GM23338 (cell line): ENCODE measurements at regions not wholly inside any gene's neighbourhood (a gene's known extent, or its start where the extent isn't known, plus 50 kb on each side); places are given as distances from the start of the nearest gene placed in this dataset.

Source experiments
- ATAC-seq: fragments of 200-7000 bp; cut with Tn5 transposase; 3 replicates; pipeline ENCODE4 v1.9.1; 2020
- DNase-seq: peaks from one replicate; pipeline ENCODE4 v3.0.0-alpha.2; 2015; ENCODE audit warnings: low spot score
- H2AFZ ChIP-seq: fragments of 200-600 bp; sonication (generic); 2 replicates; pipeline ENCODE4 v1.8.0; 2016; ENCODE audit warnings: antibody characterized with exemption, mild to moderate bottlenecking, moderate library complexity
- H3F3A ChIP-seq: fragments of 200-600 bp; sonication (generic); replicated peaks from 2 replicates; pipeline ENCODE4 v1.8.0; 2017; ENCODE audit warnings: antibody characterized with exemption, mixed run types, low read depth
- H3K27ac ChIP-seq: fragments of 200-600 bp; sonication (generic); 2 replicates; pipeline ENCODE4 v1.6.1; 2016; ENCODE audit warnings: low read depth
- H3K27me3 ChIP-seq: fragments of 200-600 bp; sonication (generic); 2 replicates; pipeline ENCODE4 v1.8.0; 2016; ENCODE audit warnings: mild to moderate bottlenecking, mixed run types, moderate library complexity; ENCODE audit not compliant: insufficient read depth
- H3K36me3 ChIP-seq: fragments of 200-600 bp; sonication (generic); 2 replicates; pipeline ENCODE4 v1.8.0; 2016; ENCODE audit warnings: mild to moderate bottlenecking; ENCODE audit not compliant: insufficient read depth
- H3K4me1 ChIP-seq: fragments of 200-600 bp; sonication (generic); 2 replicates; pipeline ENCODE4 v1.8.0; 2016; ENCODE audit warnings: mild to moderate bottlenecking, moderate library complexity; ENCODE audit not compliant: insufficient read depth
- H3K4me2 ChIP-seq: fragments of 200-600 bp; sonication (generic); 2 replicates; pipeline ENCODE4 v1.7.1; 2017; ENCODE audit warnings: mixed run types
- H3K4me3 ChIP-seq: fragments of 200-600 bp; sonication (generic); 2 replicates; pipeline ENCODE4 v1.6.1; 2016; ENCODE audit warnings: mixed run types
- H3K79me2 ChIP-seq: fragments of 200-600 bp; sonication (generic); replicated peaks from 2 replicates; pipeline ENCODE4 v1.8.0; 2017; ENCODE audit warnings: mild to moderate bottlenecking; ENCODE audit not compliant: insufficient read depth
- H3K9me2 ChIP-seq: fragments of 200-600 bp; sonication (generic); 2 replicates; pipeline ENCODE4 v1.8.0; 2017; ENCODE audit not compliant: insufficient read depth
- H4K20me1 ChIP-seq: fragments of 200-600 bp; sonication (generic); replicated peaks from 2 replicates; pipeline ENCODE4 v1.8.0; 2017; ENCODE audit warnings: mild to moderate bottlenecking; ENCODE audit not compliant: insufficient read depth
- H3K27ac Mint-ChIP-seq: 2 replicates; pipeline ENCODE4 v1.8.0; 2020; ENCODE audit warnings: inconsistent platforms, mild to moderate bottlenecking, moderate library complexity, mixed read lengths
- H3K27me3 Mint-ChIP-seq: 3 replicates; pipeline ENCODE4 v1.8.0; 2022; ENCODE audit warnings: low read depth, mild to moderate bottlenecking, moderate library complexity, mixed read lengths, inconsistent platforms; ENCODE audit not compliant: insufficient read depth, poor library complexity
- H3K36me3 Mint-ChIP-seq: 3 replicates; pipeline ENCODE4 v1.8.0; 2021; ENCODE audit warnings: low read depth, mild to moderate bottlenecking, inconsistent platforms, moderate library complexity, mixed read lengths
- H3K4me1 Mint-ChIP-seq: 3 replicates; pipeline ENCODE4 v1.8.0; 2020; ENCODE audit warnings: mild to moderate bottlenecking, inconsistent platforms, mixed read lengths
- H3K4me3 Mint-ChIP-seq: 3 replicates; pipeline ENCODE4 v1.8.0; 2021; ENCODE audit warnings: moderate library complexity, mild to moderate bottlenecking, inconsistent platforms, mixed read lengths
- H3K9me3 Mint-ChIP-seq: 3 replicates; pipeline ENCODE4 v1.8.0; 2020; ENCODE audit warnings: moderate library complexity, mild to moderate bottlenecking, inconsistent platforms, mixed read lengths
- CREB1 ChIP-seq: fragments of 250-450 bp; sonication (Bioruptor Pico); IDR thresholded peaks from 2 replicates; pipeline ENCODE4 v1.5.0; 2020; ENCODE audit warnings: low read depth, mild to moderate bottlenecking, moderate library complexity
- CTCF ChIP-seq, 2 experiments: fragments of 200-600 bp in 1 of 2; sonication (generic) in 1 of 2; conservative IDR thresholded peaks; 2 replicates each; pipeline versions ENCODE4 v1.5.1 to v1.6.1; 2016 to 2017; ENCODE audit warnings: antibody characterized with exemption in 2 of 2, low read depth in 2 of 2, mild to moderate bottlenecking in 2 of 2, moderate library complexity in 1 of 2
- ETS1 ChIP-seq: IDR thresholded peaks from 2 replicates; pipeline ENCODE4 v1.6.1; 2016; ENCODE audit warnings: antibody characterized with exemption
- EZH2 ChIP-seq: fragments of 200-600 bp; sonication (generic); IDR thresholded peaks from one replicate; pipeline ENCODE4 v1.8.0; 2017; ENCODE audit warnings: antibody characterized with exemption, mild to moderate bottlenecking, low read depth; ENCODE audit not compliant: unreplicated experiment
- JUNB ChIP-seq: IDR thresholded peaks from one replicate; pipeline ENCODE4 v1.6.1; 2016; ENCODE audit warnings: antibody characterized with exemption; ENCODE audit not compliant: unreplicated experiment
- POLR2AphosphoS5 ChIP-seq: IDR thresholded peaks from 2 replicates; pipeline ENCODE4 v1.6.1; 2016; ENCODE audit warnings: antibody characterized with exemption, low read depth
- ZNF114 ChIP-seq: fragments of 250-450 bp; sonication (Bioruptor Pico); IDR thresholded peaks from 2 replicates; pipeline ENCODE4 v1.5.0; 2020; ENCODE audit warnings: mild to moderate bottlenecking, moderate library complexity
- ZNF462 ChIP-seq: fragments of 250-450 bp; sonication (Bioruptor Pico); IDR thresholded peaks from 2 replicates; pipeline ENCODE4 v1.5.0; 2020; ENCODE audit warnings: mild to moderate bottlenecking, moderate library complexity

GRCh38 chr20:56945057-56945456, 316.0 kb downstream of the TFAP2C start:
- no peak overlapping the region for H3K4me2 ChIP-seq
- no peak for TF ChIP-seq ZNF114 (CRISPR knock-in tag)
- TF ChIP-seq CTCF (conservative IDR thresholded peaks at IDR 0.05; ENCODE audit: low read depth in 2 of 2): 0 out of 4 replicates have a peak, but pooled peaks of 1 of the 2 experiments have one; percentile 12
- no peaks in the 10 kb centered on the region for H4K20me1 ChIP-seq
- Mint-ChIP-seq H3K36me3 (no peaks in the 10 kb centered on the region), H3K4me1 (no peaks in the 10 kb centered on the region), H3K27me3 (peaks cover 2% of the 10 kb centered on the region), H3K4me3 (no peak overlapping the region), H3K9me3 (no peaks in the 10 kb centered on the region), H3K27ac (no peak overlapping the region)
- no peak for ATAC-seq
- no peak overlapping the region for H3K27ac ChIP-seq
- no peak for DNase-seq
- no peaks in the 10 kb centered on the region for H3K9me2 ChIP-seq
- no peak overlapping the region for H3K4me3 ChIP-seq
- H3F3A ChIP-seq: no peaks in the 10 kb centered on the region
- H3K79me2 ChIP-seq: no peaks in the 10 kb centered on the region
- H2AFZ ChIP-seq: no peak overlapping the region
- no peaks in the 10 kb centered on the region for H3K27me3 ChIP-seq
- no peaks in the 10 kb centered on the region for H3K36me3 ChIP-seq
- no peaks in the 10 kb centered on the region for H3K4me1 ChIP-seq

- Histone ChIP-seq H3K9me2 (no peaks in the 10 kb centered on the region), H3K27ac (no peak overlapping the region), H3K4me3 (no peak overlapping the region), H3K4me1 (no peaks in the 10 kb centered on the region), H3F3A (no peaks in the 10 kb centered on the region), H3K79me2 (no peaks in the 10 kb centered on the region), H3K27me3 (no peaks in the 10 kb centered on the region), H3K4me2 (no peak overlapping the region), H2AFZ (no peak overlapping the region), H4K20me1 (no peaks in the 10 kb centered on the region), H3K36me3 (no peaks in the 10 kb centered on the region)
- no peak overlapping the region for H3K4me3 Mint-ChIP-seq
- TF ChIP-seq ZNF114 (CRISPR knock-in tag) (no peak), EZH2 (no peak), ETS1 (no peak), POLR2AphosphoS5 (no peak), JUNB (no peak), CREB1 (no peak), ZNF462 (CRISPR knock-in tag) (no peak)
- no peak for DNase-seq
- ATAC-seq: no peak
- no peaks in the 10 kb centered on the region for H3K36me3 Mint-ChIP-seq
- no peaks in the 10 kb centered on the region for H3K9me3 Mint-ChIP-seq
- no peaks in the 10 kb centered on the region for H3K4me1 Mint-ChIP-seq
- H3K27me3 Mint-ChIP-seq: peaks cover 6% of the 10 kb centered on the region
- no peak overlapping the region for H3K27ac Mint-ChIP-seq
These were observed 316.8 kb downstream of the TFAP2C start for GRCh38 chr20:56945901-56946300.
